ENCODE measurements at regions not wholly inside any gene's neighbourhood (a gene's known extent, or its start where the extent isn't known, plus 50 kb on each side); places are given as distances from the start of the nearest gene placed in this dataset.

DNA sequence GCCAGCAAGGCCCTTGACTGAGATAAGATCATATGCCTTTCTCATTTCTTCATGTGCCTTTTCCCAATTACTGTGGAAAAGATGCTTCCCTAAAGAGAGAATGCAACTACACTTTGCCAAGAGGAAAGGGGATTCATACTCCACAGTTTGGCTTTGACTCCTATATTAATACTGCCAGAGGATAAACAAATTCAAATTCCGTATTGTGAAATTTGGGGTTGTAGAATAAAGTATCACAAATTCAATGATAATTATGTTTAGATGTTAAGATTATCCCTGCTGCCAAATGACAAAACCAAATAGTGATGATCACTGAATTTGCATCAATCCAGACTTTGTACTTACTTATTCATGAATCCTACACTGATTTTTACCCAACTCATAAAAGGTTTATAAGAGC is 88.5 kb upstream of the MNS1 start:
- TF ChIP-seq, protein P1, sequence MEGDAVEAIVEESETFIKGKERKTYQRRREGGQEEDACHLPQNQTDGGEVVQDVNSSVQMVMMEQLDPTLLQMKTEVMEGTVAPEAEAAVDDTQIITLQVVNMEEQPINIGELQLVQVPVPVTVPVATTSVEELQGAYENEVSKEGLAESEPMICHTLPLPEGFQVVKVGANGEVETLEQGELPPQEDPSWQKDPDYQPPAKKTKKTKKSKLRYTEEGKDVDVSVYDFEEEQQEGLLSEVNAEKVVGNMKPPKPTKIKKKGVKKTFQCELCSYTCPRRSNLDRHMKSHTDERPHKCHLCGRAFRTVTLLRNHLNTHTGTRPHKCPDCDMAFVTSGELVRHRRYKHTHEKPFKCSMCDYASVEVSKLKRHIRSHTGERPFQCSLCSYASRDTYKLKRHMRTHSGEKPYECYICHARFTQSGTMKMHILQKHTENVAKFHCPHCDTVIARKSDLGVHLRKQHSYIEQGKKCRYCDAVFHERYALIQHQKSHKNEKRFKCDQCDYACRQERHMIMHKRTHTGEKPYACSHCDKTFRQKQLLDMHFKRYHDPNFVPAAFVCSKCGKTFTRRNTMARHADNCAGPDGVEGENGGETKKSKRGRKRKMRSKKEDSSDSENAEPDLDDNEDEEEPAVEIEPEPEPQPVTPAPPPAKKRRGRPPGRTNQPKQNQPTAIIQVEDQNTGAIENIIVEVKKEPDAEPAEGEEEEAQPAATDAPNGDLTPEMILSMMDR (IDR thresholded peaks at IDR 0.05; ENCODE audit: insufficient read depth, low read depth, low read length), result no peak
- no peak for TF ChIP-seq EZH2 (IDR thresholded peaks at IDR 0.05; ENCODE audit: insufficient read depth, low read length)
